Astrocyte (in vitro differentiated cells and primary cell): ENCODE measurements at regions not wholly inside any gene's neighbourhood (a gene's known extent, or its start where the extent isn't known, plus 50 kb on each side); places are given as distances from the start of the nearest gene placed in this dataset.

Experiments
- CTCF ChIP-seq: IDR thresholded peaks from 2 replicates; pipeline ENCODE4 v1.5.1; 2011; ENCODE audit warnings: low read depth, mild to moderate bottlenecking, inconsistent platforms, low read length, moderate library complexity; ENCODE audit not compliant: insufficient read depth
- EZH2 ChIP-seq: IDR thresholded peaks from 2 replicates; pipeline ENCODE4 v1.6.1; 2012; ENCODE audit warnings: mild to moderate bottlenecking, low read length, inconsistent platforms; ENCODE audit not compliant: insufficient read depth

GRCh38 chr10:3616880-3617279 is 168.1 kb downstream of the KLF6 start:
- TF ChIP-seq CTCF (no peak), EZH2 (no peak)
